HT-29 (cell line): ENCODE measurements at regions not wholly inside any gene's neighbourhood (a gene's known extent, or its start where the extent isn't known, plus 50 kb on each side); places are given as distances from the start of the nearest gene placed in this dataset.

Source experiments
- DNase-seq: peaks from one replicate; pipeline ENCODE4 v3.0.0-alpha.2; 2015; ENCODE audit warnings: low spot score

DNA sequence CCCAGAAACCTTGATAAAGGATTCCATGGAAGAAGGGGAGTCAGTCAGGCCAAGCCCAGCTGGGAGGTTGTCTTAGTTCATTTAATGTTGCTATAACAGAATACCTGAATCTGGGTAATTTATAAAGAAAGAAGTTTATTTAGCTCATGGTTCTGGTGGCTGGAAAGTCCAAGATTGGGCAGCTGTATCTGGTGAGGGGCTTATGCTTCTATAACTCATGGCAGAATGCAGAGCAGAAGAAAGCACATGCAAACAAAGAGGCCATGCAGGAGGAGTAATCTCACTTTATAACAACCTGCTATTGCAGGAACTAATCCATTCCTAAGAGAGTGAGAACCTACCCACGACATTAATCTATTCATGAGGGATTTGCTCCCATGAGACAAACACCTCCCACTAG lies 54.2 kb upstream of the ANKRD1 start:
- no peak for DNase-seq

DNA sequence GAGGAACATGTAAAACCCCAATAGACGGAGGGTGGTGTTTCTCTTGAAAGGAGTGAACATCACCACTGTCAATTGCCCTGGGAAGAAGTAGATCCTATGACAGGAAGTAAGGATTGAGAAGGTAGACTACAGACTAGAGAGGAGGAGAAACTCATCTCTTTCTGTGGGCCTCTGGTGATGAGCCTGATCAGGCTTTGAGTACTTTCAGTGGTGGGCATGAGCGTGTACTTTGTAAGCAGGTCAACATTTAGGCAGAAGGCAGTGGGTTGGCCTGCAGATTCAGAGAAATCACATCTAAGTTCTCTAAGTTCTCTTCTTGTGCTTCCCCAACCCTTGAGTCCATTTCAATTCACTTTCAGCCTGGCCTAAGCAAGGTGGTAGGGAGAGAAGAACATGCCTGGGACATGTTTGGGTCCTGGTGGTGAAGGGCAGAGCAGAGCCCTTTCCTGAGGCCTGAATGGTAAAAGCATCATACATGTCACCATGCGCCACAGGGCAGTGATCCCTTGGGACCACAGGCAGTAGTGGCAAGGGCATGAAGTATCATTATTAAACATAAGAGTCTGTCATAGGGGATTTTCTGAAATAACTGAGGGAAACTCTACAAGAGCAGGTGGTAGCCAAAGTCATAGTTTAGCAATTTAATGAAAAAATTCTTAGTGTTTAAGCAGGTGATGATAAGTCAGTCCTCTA lies 56.4 kb upstream of the ANKRD1 start:
- no peak for DNase-seq

DNA sequence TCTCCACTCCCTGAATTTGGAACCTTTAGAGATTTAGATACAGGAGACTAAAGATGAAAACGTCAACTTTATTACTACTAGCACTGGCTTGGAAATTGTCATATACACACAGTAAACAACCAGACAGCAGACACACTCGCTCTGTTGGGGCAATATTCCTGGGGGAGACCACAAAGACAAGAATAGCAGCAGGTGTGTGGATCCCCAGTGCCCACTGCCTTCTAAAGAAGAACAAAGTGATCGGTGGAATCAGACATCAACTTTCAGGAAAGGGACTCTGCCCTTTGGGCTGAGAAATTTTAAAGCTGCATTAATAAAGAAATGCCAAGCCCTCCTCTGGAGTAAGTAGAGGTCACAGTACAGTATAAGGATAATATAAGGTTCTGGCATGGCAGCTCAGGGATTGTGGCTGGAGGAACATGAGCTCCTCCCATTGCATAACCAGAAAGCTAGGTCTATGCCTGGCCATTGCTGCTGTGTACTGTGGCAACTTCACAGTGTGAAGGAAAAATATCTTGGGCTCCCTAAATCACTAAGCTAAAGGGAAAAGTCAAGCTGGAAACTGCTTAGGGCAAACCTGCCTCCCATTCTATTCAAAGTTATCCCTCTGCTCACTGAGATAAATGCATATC lies 57.1 kb upstream of the ANKRD1 start:
- no peak for DNase-seq

DNA sequence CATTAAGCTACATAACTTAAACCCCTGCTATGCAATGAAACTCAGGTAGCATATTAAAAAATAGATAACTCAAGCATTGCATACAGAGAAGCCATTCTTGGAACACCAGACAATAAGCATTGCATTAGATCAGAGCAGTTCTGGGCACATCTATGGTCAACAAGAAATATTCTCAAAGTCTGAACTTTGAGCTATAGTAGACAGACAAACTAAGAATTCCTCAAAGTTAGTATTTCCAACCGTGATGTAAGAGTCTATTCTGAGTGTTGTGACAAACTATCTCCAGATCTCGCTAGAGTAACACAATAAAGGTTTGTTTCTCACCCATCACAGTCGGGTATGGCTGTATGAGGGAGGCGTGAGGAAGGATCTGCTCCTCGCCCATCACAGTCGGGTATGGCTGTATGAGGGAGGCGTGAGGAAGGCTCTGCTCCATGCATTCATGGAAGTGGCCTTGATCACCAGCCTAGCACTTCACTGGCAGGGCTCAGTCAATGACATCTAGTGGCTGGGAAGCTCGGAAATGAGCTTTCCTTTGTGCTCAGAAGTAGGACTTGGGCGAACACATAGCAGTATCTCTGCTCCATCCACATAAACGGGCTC lies 61.6 kb upstream of the ANKRD1 start:
- DNase-seq, result no peak

DNA sequence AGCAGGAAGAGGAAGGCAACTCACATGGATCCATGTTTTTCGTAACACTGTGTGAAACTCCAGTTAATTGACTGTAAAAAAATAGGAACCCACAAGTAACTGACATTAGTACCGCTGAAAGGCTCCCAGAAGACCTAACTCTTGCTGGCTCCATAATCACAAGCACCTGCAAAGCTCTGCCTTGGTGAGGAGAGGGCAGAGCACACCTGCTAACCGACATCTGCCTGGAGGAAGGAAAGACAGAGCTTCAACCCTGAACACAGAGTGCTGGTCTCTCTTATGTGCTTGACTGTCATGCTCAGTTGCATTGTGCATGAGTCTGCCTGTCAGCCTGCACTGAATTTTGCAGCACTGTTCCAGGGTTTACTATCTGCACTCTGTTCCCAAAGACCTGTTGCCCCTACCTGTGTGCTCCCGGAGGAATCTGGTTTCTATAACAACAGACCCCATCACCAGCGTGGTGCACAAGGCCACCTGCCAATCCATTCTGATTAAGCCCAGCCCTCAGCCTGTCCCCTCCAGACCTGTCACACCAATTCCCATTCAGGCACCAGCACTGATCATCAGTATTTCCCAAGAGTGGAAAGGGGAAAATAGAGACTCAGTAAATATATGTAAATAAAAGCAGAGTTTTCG lies 63.1 kb upstream of the ANKRD1 start:
- DNase-seq, result no peak

DNA sequence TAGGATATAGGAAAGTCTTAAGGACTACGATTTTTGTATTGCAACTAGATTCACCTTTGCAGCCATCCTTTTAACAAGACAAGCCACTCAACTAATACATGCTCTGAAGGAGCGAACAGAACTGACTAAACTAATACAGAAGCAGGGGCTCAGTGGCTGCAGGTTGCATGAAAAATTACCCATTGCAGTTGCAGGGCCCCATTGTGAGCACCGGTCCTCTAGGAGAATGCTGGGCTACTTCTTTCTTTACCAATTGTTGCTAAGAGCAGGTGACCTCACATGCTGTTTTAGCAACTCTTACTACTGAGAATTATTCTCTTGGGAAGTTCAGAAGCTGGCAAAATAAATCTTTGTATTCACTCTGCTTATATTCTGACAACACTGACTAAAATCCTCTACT lies 64.0 kb upstream of the ANKRD1 start:
- no peak for DNase-seq

DNA sequence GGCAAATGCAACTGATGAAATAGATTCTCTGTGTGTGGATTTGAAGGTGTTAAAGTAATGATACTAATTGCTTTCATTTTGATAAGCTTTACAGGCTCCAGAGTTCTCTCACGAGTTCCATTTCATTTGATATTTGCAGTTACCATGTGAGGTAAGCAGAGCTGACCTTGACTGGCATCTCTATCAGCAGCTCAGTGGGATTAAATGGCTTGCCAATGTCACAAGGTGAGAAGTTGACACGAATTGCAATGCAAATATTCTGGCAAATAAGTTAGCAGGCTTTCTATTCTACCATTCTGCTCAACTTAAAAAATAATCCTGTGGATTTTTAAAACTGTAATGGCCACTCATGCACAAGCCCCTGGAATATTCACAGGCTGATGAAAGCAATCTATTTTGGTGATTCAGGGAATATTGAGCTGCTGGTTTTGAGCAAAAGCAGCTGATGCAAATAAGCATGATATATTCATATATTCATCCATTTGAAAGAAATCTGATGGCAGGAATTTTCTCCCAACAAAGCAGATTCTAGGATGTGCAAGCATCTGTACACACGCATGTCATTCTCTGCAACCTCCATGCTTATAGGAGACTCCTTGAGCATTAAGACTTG lies 64.5 kb upstream of the ANKRD1 start:
- no peak for DNase-seq

DNA sequence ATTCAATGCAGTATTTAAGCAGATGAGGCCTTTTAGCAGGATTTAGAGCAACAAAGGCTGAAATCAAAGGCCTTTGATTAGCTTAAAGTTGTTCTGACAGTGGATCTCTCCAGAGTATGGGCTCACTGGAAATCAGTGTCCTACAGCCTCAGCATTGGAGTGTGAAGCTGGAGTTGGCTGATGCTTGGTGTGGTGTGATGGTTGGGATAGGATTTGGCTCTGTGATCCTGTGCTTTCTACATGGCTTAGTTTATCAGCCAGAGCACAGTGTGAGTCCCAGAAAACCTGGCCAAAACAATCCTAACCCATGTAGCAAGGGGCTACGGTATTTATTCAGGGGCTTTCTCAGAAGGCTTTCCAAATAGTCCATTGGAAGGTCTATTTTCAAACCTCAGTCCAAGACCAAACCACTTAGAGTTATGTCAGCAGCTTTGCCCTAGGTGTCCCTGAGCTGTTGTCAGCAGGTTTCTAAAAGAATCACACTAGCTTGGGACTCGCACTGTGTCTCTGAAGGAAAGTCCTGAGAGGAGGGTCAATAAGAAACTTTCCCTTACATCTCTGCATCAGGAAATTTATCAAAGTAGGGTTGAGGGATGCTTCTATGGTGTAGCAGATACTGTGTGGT lies 65.4 kb upstream of the ANKRD1 start:
- DNase-seq, result no peak

DNA sequence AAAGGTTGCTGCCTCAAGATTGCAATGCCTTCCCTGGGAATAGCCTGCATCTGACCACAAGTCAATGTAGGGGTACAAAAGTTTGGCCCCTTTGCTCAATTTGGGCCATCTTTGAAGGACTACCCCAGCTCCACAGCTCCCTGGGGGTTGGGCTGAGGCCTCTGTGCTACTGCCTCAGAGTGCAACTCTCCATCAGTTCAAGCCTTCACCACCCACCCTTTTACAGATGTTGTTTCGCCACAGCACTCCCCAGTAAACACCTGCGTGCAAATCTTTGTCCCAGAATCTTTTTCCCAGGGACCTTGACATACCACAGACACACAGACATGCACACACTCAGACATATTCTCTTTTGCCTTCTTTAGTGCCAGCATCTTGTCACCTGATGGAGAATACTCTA lies 66.0 kb upstream of the ANKRD1 start:
- no peak for DNase-seq

DNA sequence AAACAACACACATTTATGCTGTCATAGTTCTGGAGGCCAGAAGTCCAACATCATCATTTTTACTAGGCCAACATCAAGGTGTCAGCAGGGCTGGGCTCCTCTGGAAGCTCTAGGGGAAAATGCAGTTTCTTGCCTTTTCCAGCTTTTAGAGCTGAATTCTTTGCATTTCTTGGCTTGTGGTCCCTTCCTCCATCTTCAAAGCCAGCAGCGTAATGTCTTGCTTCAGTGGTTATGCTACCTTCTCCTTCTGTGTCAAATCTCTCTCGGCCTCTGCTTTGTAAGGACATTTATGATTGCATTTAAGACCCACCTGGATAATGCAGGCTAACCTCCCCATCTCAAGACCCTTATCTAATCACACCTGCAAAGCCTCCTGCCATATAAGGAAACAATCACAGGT lies 66.5 kb upstream of the ANKRD1 start:
- DNase-seq, result no peak

DNA sequence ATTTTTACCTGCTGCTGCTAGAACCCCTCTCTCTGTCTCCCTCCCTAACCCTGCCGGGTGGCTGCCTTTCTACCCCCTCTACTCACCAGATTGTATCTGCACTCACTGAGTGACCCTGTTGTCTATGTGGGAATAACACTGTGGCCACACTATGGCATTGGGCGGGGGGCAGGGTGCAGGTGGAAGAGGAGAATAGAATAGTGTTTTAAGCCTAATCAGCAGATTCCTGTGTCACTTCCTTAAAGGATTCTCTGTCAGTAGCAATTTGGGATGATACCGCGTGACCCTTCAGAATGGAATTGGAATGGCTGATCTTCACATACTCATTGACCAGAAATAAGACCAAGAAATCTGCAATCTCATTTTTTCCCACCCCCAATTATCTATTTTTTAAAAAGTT lies 67.1 kb upstream of the ANKRD1 start:
- DNase-seq, result no peak

DNA sequence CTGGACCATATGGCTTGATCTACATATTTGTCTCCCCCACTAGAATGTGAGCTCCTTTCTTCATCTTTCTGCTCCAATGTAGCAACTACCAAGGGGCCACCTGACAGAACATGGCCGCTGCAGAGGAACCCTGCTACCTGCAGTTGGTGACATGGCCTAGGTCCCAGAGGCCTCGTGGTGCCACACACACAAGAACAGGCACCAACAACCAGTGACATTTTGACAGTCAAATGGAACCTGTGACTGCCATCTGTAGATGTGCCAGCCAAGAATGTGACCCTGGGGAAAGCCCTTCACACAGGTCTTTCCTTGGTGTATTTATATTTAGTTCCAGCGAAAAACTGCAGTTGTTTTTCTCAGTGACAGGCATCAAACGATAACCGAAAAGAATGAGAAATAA lies 67.9 kb upstream of the ANKRD1 start:
- no peak for DNase-seq

DNA sequence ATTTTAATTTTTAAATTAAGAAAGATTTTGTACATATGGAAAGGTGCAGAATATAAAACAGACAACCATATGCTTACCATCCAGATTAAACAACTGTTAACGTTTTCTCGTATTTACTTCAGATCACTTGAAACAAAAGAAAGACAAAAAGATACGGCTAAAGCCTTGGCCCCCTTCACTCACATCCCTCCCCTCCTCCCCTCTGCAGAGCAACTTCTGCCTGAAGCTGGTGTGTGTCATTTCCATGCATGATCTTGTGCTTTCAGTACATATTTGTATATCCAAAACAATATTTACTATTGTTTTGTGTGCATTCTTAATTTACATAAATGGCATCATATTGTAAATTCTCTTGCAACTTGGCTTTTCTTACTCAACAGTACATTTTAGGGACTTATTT lies 68.5 kb upstream of the ANKRD1 start:
- no peak for DNase-seq

DNA sequence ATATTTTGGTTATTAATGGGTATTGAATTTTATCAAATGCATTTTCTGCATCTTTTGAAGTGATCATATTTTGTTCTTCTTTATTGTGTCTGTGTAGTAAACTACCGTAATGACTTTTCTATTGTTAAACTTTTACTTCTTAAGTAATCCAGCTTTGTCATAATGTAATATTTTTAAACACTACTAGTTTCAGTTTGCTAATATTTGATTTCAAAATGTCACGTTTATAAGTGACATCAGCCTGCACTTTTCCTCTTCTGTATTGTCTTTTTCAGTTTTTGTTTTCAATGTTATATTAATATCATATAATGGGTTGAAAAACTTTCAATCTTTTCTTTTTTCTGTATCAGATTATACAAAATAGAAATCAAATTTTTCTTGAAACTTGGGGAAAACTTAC lies 71.6 kb upstream of the ANKRD1 start:
- no peak for DNase-seq

DNA sequence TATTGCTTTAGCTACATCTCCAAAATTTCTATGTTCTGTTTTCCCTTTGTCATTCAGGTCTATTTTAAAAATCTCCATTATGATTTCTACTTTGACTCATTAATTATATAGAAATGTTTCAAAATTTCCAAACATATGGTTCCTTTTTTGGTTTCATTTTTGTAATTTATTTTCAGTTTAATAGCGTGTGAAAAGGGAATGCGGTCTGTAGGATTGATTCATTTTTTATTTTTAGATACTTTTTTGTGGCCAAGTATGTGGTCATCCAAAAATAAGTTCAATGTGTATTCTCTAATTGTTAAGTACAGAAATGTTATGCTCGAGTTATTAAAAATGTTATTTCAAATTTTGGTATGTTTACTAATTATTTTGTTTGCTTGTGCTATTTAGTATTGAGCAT lies 72.5 kb upstream of the ANKRD1 start:
- DNase-seq, result no peak

DNA sequence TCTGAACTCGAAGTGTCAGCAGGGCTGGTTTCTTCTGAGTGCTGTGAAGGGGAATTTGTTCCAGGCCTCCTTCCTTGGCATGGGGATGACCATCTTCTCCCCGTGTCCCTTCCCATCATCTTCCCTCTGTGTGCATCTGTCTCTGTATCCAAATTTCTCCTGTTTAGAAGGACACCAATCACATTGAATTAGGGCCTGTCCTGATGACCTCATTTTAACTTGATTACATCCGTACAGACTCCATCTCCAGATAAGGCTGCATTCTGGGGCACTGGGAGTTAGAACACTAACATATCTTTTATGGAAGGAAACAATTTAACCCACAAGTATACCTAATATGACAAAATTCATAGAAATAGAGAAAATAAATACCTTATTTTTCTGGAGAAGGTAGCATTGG lies 76.8 kb upstream of the ANKRD1 start:
- DNase-seq, result no peak

DNA sequence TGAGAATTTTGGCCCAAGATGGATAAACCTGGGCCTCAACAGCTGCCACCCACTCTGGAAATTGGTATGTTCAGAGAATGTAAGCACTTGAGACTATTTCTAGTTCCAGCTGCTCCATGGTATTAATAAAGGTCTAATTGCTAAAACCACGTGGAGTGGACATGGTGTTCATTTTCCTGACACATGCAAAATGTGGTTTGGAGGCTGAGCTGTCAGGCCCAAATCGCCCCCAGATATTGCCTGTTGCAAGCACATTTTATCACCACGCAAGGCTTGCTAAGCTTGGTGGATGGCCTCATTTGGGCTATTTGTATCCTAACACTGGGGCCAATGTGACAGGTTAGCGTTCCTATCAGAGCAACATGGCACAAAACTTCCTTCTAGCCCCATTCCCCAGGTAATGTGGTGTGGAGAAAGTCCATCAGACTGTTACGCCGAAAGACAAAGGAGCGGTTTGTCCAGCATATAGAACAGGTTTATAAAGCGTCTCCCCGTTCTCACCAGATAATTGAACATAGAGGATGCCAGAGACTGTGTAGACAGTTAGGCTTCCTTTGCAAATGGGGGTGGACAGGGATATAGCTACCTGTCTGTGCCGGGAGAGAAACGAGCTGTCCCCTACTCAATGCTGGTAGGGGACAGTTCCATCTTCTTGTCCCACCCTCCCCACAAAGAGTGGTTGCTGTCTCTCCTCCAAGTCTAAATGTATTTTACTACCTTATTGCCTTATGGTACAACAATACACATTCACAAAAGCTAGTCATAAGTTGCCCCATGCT lies 78.0 kb upstream of the ANKRD1 start:
- DNase-seq, result no peak

DNA sequence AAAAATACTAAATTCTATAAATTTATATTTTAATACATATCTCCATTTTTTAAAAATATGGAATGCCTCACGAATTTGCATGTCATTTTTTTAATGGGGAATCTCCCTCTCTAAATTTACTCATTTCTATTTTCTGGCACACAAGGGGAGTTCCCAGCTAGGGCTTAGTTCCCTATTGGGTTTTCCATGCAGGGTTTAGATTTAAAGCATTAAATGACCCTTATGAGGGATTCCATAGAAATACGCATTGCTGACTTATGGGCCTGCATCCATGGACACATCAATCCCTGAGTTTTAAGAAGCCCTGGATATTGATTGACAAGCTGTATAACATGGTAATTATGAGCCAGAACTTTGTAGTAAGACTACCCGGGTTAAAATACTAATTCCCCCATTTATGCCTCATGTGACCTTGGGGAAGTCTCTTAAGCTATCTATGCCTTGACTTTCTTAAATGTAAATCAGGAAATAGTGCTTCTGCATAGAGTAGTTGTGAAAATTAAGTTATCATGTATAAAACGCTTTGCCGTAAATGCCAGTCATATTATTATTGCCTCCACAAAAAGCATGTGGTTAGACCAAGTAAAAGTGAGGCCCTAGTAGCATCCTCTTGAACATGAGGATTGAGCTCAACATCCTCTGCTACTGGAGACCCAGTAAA lies 78.8 kb upstream of the ANKRD1 start:
- DNase-seq, result no peak

DNA sequence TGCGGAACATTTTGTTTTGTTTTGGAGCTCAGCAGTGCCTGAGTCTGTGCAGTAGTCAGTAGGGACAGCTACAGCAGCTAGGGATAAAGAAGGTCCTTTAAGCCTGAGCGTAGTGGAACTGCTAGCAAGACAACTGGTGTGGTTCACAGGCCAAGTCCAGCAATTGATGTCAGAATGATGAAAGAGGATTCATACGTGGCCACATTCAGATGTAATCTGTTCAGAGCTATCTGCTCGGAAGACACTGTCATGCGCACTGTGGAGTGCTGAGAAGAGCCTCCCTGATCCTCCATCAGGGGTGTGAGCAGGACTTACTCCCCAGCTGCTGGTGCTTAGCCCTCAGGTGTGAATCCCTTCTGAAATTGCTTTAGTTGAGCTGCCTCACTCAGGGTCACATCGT lies 79.6 kb upstream of the ANKRD1 start:
- DNase-seq, result no peak

DNA sequence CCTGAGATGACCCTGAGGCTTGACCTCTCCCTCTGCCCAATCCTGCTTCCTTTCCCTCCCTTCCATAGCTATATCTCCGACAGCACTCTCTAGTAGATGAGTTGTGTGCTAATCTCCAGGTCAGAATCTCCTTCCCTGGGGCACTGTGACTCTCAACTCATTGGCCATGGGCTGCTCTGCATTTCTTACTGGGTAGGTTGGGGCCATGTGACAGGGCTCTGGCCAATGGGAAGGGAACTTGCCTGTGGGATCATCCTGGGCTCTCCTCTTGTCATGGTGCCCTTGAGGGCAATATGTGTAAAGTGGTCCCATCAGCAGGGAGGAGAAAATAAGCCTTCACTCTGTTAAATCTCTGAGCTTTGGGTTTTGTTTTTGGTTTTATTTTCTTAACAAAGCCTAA lies 80.1 kb upstream of the ANKRD1 start:
- no peak for DNase-seq

DNA sequence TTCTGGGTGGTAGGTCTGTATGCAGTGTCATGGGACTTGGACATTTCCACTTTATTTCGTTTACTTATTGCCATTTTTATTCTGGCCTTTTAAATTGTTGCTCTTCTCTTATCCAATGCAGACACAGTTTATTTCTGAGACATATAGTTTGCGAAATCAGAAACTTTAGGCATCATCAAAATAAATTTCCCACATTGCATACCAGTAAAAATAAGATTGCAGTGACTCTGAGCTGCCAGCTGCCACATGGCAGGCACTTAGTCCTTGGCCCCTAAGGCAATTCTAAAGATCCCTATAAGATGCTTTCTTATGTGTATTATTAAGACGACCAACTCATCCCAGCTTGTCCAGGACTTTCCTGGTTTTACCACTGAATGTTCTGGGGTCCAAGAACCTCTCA lies 81.8 kb upstream of the ANKRD1 start:
- no peak for DNase-seq
